AG04449 (cell line): ENCODE measurements at regions not wholly inside any gene's neighbourhood (a gene's known extent, or its start where the extent isn't known, plus 50 kb on each side); places are given as distances from the start of the nearest gene placed in this dataset.

Experiments
- CTCF ChIA-PET: fragments of 350-600 bp; formaldehyde crosslinking; extraction: SDS; loops from one replicate; lab custom pipeline; 2021; ENCODE audit warnings: antibody characterized with exemption; lab: Yijun Ruan, JAX
- POLR2A ChIA-PET: fragments of 400-600, 350-600 bp; formaldehyde crosslinking; extraction: SDS; loops from one replicate; lab custom pipeline; 2020; ENCODE audit warnings: antibody characterized with exemption, inconsistent platforms; lab: Yijun Ruan, JAX
- DNase-seq: peaks from one replicate; pipeline ENCODE4 v3.0.0-alpha.2; 2010; ENCODE audit warnings: low read depth, low spot score
- H3K4me3 ChIP-seq: 2 replicates; pipeline ENCODE4 v1.5.1; 2011; ENCODE audit warnings: low read depth, mild to moderate bottlenecking, control low read depth, low read length
- CTCF ChIP-seq: IDR thresholded peaks from one replicate; pipeline ENCODE4 v1.5.1; 2011; ENCODE audit warnings: mild to moderate bottlenecking, moderate library complexity, low read length, control low read depth, inconsistent platforms; ENCODE audit not compliant: insufficient read depth; ENCODE audit errors: missing control alignments

GRCh38 chr1:201742955-201743805, 85.8 kb upstream of the IPO9 start:
- ChIA-PET POLR2A (interaction anchor here (0.7 to 1.3 kb wide), 2 partner anchors 34 to 106 kb away, joined by 3 read pairs; no protein-coding TSS in a partner anchor), CTCF (interaction anchor here (0.7 to 3.4 kb wide), 13 partner anchors 9 to 231 kb away, joined by 3 to 22 read pairs (median 3); no protein-coding TSS in a partner anchor)
- no peak for TF ChIP-seq CTCF
- no peak overlapping the region for H3K4me3 ChIP-seq
- DNase-seq: no peak

DNA sequence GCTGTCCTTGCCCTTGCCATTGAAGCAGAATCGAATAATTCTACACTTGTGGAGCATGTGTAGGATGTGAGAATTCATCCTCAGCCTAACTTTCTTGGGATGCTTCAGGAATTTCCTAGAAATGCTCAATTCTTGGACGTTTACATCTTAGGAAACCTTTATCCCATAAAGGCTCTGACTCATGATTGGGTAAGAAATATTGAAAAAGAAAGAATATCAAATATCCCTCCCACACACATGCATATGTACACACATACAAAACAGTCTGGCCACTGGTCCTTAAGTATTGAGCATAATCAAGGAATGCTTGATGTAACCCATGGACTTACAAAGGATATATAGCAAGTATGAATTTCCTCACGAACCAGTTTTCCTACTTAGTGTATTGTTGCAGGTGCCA, 83.9 kb upstream of the IPO9 start:
- no peak for TF ChIP-seq CTCF
- POLR2A ChIA-PET: interaction anchor here (1.6 kb wide), 1 partner anchor 30 kb away, joined by 7 read pairs; no protein-coding TSS in a partner anchor

DNA sequence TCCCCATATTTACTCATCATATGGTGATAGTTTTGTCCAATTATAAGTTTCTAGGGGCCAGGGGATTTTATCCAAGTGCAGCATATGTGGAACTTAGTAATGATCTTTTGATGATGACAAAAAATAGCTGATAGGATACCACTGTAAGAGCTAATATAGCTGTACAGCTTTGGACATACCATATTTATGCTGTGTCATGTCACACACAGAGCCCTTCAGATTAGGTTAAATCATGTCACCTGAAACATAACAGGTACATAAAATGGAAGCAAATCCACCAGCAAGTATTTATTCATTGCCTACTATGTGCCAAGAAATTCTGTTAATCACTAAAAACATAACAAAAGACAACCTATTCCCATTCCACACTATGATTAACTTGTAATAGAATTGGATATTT, 82.8 kb upstream of the IPO9 start:
- H3K4me3 ChIP-seq: no peak overlapping the region
- ChIA-PET POLR2A (interaction anchor here (0.6 to 1.6 kb wide), 2 partner anchors 28 to 50 kb away, joined by 6 to 7 read pairs; no protein-coding TSS in a partner anchor), CTCF (interaction anchor here (0.9 to 1.4 kb wide), 3 partner anchors 9 to 216 kb away, joined by 3 to 5 read pairs (median 3); no protein-coding TSS in a partner anchor)
- no peak for TF ChIP-seq CTCF
- DNase-seq: no peak

More for the DNA sequence above, 83.9 kb upstream of the IPO9 start:
- CTCF ChIA-PET: interaction anchor here (0.7 to 3.4 kb wide), 7 partner anchors 8 to 215 kb away, joined by 3 to 22 read pairs (median 4); no protein-coding TSS in a partner anchor
- peak; percentile 75 for DNase-seq
- no peak overlapping the region for H3K4me3 ChIP-seq

- POLR2A ChIA-PET: interaction anchor here (0.5 to 3.4 kb wide), 3 partner anchors 10 to 33 kb away, joined by 3 to 11 read pairs (median 6); no protein-coding TSS in a partner anchor
- no peak overlapping the region for H3K4me3 ChIP-seq
- CTCF ChIA-PET: interaction anchor here (1.1 to 2.8 kb wide), 4 partner anchors 11 to 46 kb away, joined by 3 to 12 read pairs (median 8); no protein-coding TSS in a partner anchor
- no peak for TF ChIP-seq CTCF
- no peak for DNase-seq
Observed at GRCh38 chr1:201747261-201747660, 81.7 kb upstream of the IPO9 start.

GRCh38 chr1:201748335-201748734, 80.6 kb upstream of the IPO9 start:
- peak; percentile 95 for DNase-seq
- H3K4me3 ChIP-seq: no peak overlapping the region
- CTCF ChIA-PET: interaction anchor here (1.1 to 2.8 kb wide), 7 partner anchors 9 to 235 kb away, joined by 3 to 12 read pairs (median 5); no protein-coding TSS in a partner anchor
- TF ChIP-seq CTCF: no peak
- POLR2A ChIA-PET: interaction anchor here (0.7 to 3.4 kb wide), 9 partner anchors 11 to 44 kb away, joined by 3 to 11 read pairs (median 4); no protein-coding TSS in a partner anchor
